ENCODE measurements at regions not wholly inside any gene's neighbourhood (a gene's known extent, or its start where the extent isn't known, plus 50 kb on each side); places are given as distances from the start of the nearest gene placed in this dataset.

GRCh38 chr15:95205077-95205476, 973.7 kb downstream of the MCTP2 start:
- TF ChIP-seq POLR2A (IDR thresholded peaks at IDR 0.05; ENCODE audit: low read depth, low read length), result no peak
- no peak for TF ChIP-seq TAF1 (IDR thresholded peaks at IDR 0.05; ENCODE audit: low read depth, low read length)
- TF ChIP-seq POLR2AphosphoS5 (IDR thresholded peaks at IDR 0.05; ENCODE audit: low read depth, low read length), result no peak

Measured in GM12891 (cell line).